Astrocyte (in vitro differentiated cells and primary cell): ENCODE measurements at regions not wholly inside any gene's neighbourhood (a gene's known extent, or its start where the extent isn't known, plus 50 kb on each side); places are given as distances from the start of the nearest gene placed in this dataset.

ENCODE experiments used
- DNase-seq: peaks from one replicate; pipeline ENCODE4 v3.0.0-alpha.2; 2010; ENCODE audit warnings: low read depth
- FAIRE-seq: peaks from 2 replicates; lab custom pipeline; 2011; peaks lifted over from hg19 to GRCh38; lab: Jason Lieb, UNC
- H2AFZ ChIP-seq: 2 replicates; pipeline ENCODE4 v1.6.0; 2012; ENCODE audit warnings: low read depth, low read length, inconsistent platforms
- H3K27ac ChIP-seq: 2 replicates; pipeline ENCODE4 v1.5.1; 2011; ENCODE audit warnings: low read depth, low read length, inconsistent platforms
- H3K27me3 ChIP-seq: 2 replicates; pipeline ENCODE4 v1.6.0; 2011; ENCODE audit warnings: low read length, inconsistent platforms; ENCODE audit not compliant: insufficient read depth
- H3K36me3 ChIP-seq: 2 replicates; pipeline ENCODE4 v1.5.1; 2011; ENCODE audit warnings: low read length, inconsistent platforms; ENCODE audit not compliant: insufficient read depth
- H3K4me1 ChIP-seq: 2 replicates; pipeline ENCODE4 v1.5.1; 2011; ENCODE audit warnings: low read length, inconsistent platforms; ENCODE audit not compliant: insufficient read depth
- H3K4me2 ChIP-seq: 2 replicates; pipeline ENCODE4 v1.6.0; 2012; ENCODE audit warnings: low read length, inconsistent platforms
- H3K4me3 ChIP-seq: 2 replicates; pipeline ENCODE4 v1.5.1; 2011; ENCODE audit warnings: low read depth, mild to moderate bottlenecking, low read length, inconsistent platforms; ENCODE audit not compliant: insufficient read depth
- H3K79me2 ChIP-seq: 2 replicates; pipeline ENCODE4 v1.6.0; 2012; ENCODE audit warnings: mild to moderate bottlenecking, low read length, inconsistent platforms; ENCODE audit not compliant: insufficient read depth
- H3K9ac ChIP-seq: 2 replicates; pipeline ENCODE4 v1.6.0; 2012; ENCODE audit warnings: mild to moderate bottlenecking, low read length, inconsistent platforms
- H3K9me3 ChIP-seq: 2 replicates; pipeline ENCODE4 v1.5.1; 2012; ENCODE audit warnings: low read depth, mild to moderate bottlenecking, low read length, inconsistent platforms; ENCODE audit not compliant: insufficient read depth
- H4K20me1 ChIP-seq: 2 replicates; pipeline ENCODE4 v1.6.0; 2012; ENCODE audit warnings: low read length, inconsistent platforms; ENCODE audit not compliant: insufficient read depth
- H3K27ac Mint-ChIP-seq: one replicate; pipeline ENCODE4 v1.8.0; 2021; ENCODE audit warnings: mild to moderate bottlenecking, mixed read lengths; ENCODE audit not compliant: unreplicated experiment
- H3K27me3 Mint-ChIP-seq: one replicate; pipeline ENCODE4 v1.8.0; 2021; ENCODE audit warnings: low read depth, mixed read lengths; ENCODE audit not compliant: unreplicated experiment
- H3K36me3 Mint-ChIP-seq: one replicate; pipeline ENCODE4 v1.8.0; 2021; ENCODE audit warnings: low read depth, mixed read lengths; ENCODE audit not compliant: unreplicated experiment
- H3K4me1 Mint-ChIP-seq: one replicate; pipeline ENCODE4 v1.8.0; 2021; ENCODE audit warnings: low read depth, mixed read lengths; ENCODE audit not compliant: unreplicated experiment
- H3K4me3 Mint-ChIP-seq: one replicate; pipeline ENCODE4 v1.8.0; 2021; ENCODE audit warnings: mild to moderate bottlenecking, moderate library complexity, mixed read lengths; ENCODE audit not compliant: unreplicated experiment
- H3K9me3 Mint-ChIP-seq: one replicate; pipeline ENCODE4 v1.8.0; 2021; ENCODE audit warnings: mild to moderate bottlenecking, mixed read lengths; ENCODE audit not compliant: unreplicated experiment
- CTCF ChIP-seq: IDR thresholded peaks from 2 replicates; pipeline ENCODE4 v1.5.1; 2011; ENCODE audit warnings: low read depth, mild to moderate bottlenecking, inconsistent platforms, low read length, moderate library complexity; ENCODE audit not compliant: insufficient read depth
- EZH2 ChIP-seq: IDR thresholded peaks from 2 replicates; pipeline ENCODE4 v1.6.1; 2012; ENCODE audit warnings: mild to moderate bottlenecking, low read length, inconsistent platforms; ENCODE audit not compliant: insufficient read depth

GRCh38 chr6:22926790-22927354 lies 357.5 kb downstream of the HDGFL1 start:
- Histone ChIP-seq H3K9me3 (no peaks in the 10 kb centered on the region), H3K79me2 (no peaks in the 10 kb centered on the region), H3K9ac (no peak overlapping the region), H3K27me3 (no peaks in the 10 kb centered on the region), H4K20me1 (no peaks in the 10 kb centered on the region), H2AFZ (no peak overlapping the region), H3K4me3 (no peak overlapping the region), H3K4me2 (no peak overlapping the region), H3K4me1 (no peaks in the 10 kb centered on the region), H3K27ac (no peak overlapping the region), H3K36me3 (no peaks in the 10 kb centered on the region)
- Mint-ChIP-seq H3K27ac (no peak overlapping the region), H3K36me3 (no peaks in the 10 kb centered on the region), H3K4me1 (peaks cover 10% of the 10 kb centered on the region), H3K9me3 (no peaks in the 10 kb centered on the region), H3K4me3 (no peak overlapping the region), H3K27me3 (no peaks in the 10 kb centered on the region)
- TF ChIP-seq EZH2 = no peak
- no peak for TF ChIP-seq CTCF
- FAIRE-seq (no peak), DNase-seq (no peak)

- no peaks in the 10 kb centered on the region for H3K9me3 ChIP-seq
- H3K79me2 ChIP-seq = no peaks in the 10 kb centered on the region
- no peaks in the 10 kb centered on the region for H3K27me3 ChIP-seq
- Mint-ChIP-seq H3K36me3 (no peaks in the 10 kb centered on the region), H3K27me3 (no peaks in the 10 kb centered on the region), H3K9me3 (no peaks in the 10 kb centered on the region), H3K4me1 (peaks cover 10% of the 10 kb centered on the region), H3K4me3 (no peak overlapping the region), H3K27ac (no peak overlapping the region)
- no peak for TF ChIP-seq EZH2
- TF ChIP-seq CTCF = no peak
- H3K4me3 ChIP-seq = no peak overlapping the region
- H3K4me2 ChIP-seq = no peak overlapping the region
- no peaks in the 10 kb centered on the region for H4K20me1 ChIP-seq
- DNase-seq (no peak), FAIRE-seq (no peak)
- H3K9ac ChIP-seq = no peak overlapping the region
- no peak overlapping the region for H2AFZ ChIP-seq
- H3K36me3 ChIP-seq = no peaks in the 10 kb centered on the region
- H3K27ac ChIP-seq = no peak overlapping the region
- H3K4me1 ChIP-seq = no peaks in the 10 kb centered on the region
Observed at GRCh38 chr6:22928775-22929174, 359.4 kb downstream of the HDGFL1 start.

- Histone ChIP-seq H3K9ac (no peak overlapping the region), H3K4me1 (no peaks in the 10 kb centered on the region), H3K79me2 (no peaks in the 10 kb centered on the region), H3K36me3 (no peaks in the 10 kb centered on the region), H2AFZ (no peak overlapping the region), H4K20me1 (no peaks in the 10 kb centered on the region), H3K27me3 (no peaks in the 10 kb centered on the region), H3K4me3 (no peak overlapping the region), H3K9me3 (no peaks in the 10 kb centered on the region), H3K27ac (no peak overlapping the region), H3K4me2 (no peak overlapping the region)
- FAIRE-seq (no peak), DNase-seq (no peak)
- Mint-ChIP-seq H3K36me3 (no peaks in the 10 kb centered on the region), H3K27ac (no peak overlapping the region), H3K4me3 (no peak overlapping the region), H3K9me3 (no peaks in the 10 kb centered on the region), H3K4me1 (peaks cover 10% of the 10 kb centered on the region), H3K27me3 (no peaks in the 10 kb centered on the region)
- no peak for TF ChIP-seq CTCF
- no peak for TF ChIP-seq EZH2
Observed at GRCh38 chr6:22929311-22929985, 360.1 kb downstream of the HDGFL1 start.
